Osteoblast (primary cell): ENCODE measurements at regions not wholly inside any gene's neighbourhood (a gene's known extent, or its start where the extent isn't known, plus 50 kb on each side); places are given as distances from the start of the nearest gene placed in this dataset.
"Not testable (repeated sequence)": the region's sequence is repeated elsewhere in the genome, so short reads cannot be mapped to it uniquely, and the experiment has no call there.

Experiments
- DNase-seq: peaks from one replicate; pipeline ENCODE4 v3.0.0; 2011; ENCODE audit warnings: low spot score, mixed read lengths; ENCODE audit not compliant: insufficient read length; ENCODE audit errors: missing footprints
- H2AFZ ChIP-seq: 2 replicates; pipeline ENCODE4 v1.6.0; 2011; ENCODE audit warnings: mild to moderate bottlenecking, low read length
- H3K27ac ChIP-seq: 2 replicates; pipeline ENCODE4 v1.5.1; 2011; ENCODE audit warnings: mild to moderate bottlenecking, low read depth, low read length, moderate library complexity
- H3K27me3 ChIP-seq: 2 replicates; pipeline ENCODE4 v1.6.0; 2012; ENCODE audit warnings: mild to moderate bottlenecking, control low read depth, inconsistent platforms, low read length, moderate library complexity; ENCODE audit not compliant: insufficient read depth
- H3K36me3 ChIP-seq: 2 replicates; pipeline ENCODE4 v1.5.1; 2011; ENCODE audit warnings: mild to moderate bottlenecking, low read length, control low read depth, moderate library complexity; ENCODE audit not compliant: insufficient read depth
- H3K4me1 ChIP-seq: 2 replicates; pipeline ENCODE4 v1.5.1; 2011; ENCODE audit warnings: mild to moderate bottlenecking, low read length, control low read depth, moderate library complexity; ENCODE audit not compliant: insufficient read depth
- H3K4me2 ChIP-seq: 2 replicates; pipeline ENCODE4 v1.6.0; 2011; ENCODE audit warnings: mild to moderate bottlenecking, low read length; ENCODE audit not compliant: insufficient read depth
- H3K4me3 ChIP-seq: fragments of 200-600 bp; sonication (generic); 3 replicates; pipeline ENCODE4 v1.5.1; 2012; ENCODE audit warnings: mild to moderate bottlenecking, low read length, inconsistent platforms; ENCODE audit not compliant: insufficient read depth
- H3K79me2 ChIP-seq: 2 replicates; pipeline ENCODE4 v1.6.0; 2012; ENCODE audit warnings: mild to moderate bottlenecking, low read length, control low read depth, inconsistent platforms; ENCODE audit not compliant: insufficient read depth
- H3K9me3 ChIP-seq: 2 replicates; pipeline ENCODE4 v1.5.1; 2011; ENCODE audit warnings: low read depth, low read length, control low read depth
- H4K20me1 ChIP-seq: 2 replicates; pipeline ENCODE4 v1.6.0; 2012; ENCODE audit warnings: mild to moderate bottlenecking, low read length, control low read depth; ENCODE audit not compliant: insufficient read depth
- TF ChIP-seq, protein P1 (sequence below): IDR thresholded peaks from 2 replicates; pipeline ENCODE4 v1.5.1; 2011; ENCODE audit warnings: mild to moderate bottlenecking, low read depth, low read length, moderate library complexity; ENCODE audit errors: extremely low read depth

DNA sequence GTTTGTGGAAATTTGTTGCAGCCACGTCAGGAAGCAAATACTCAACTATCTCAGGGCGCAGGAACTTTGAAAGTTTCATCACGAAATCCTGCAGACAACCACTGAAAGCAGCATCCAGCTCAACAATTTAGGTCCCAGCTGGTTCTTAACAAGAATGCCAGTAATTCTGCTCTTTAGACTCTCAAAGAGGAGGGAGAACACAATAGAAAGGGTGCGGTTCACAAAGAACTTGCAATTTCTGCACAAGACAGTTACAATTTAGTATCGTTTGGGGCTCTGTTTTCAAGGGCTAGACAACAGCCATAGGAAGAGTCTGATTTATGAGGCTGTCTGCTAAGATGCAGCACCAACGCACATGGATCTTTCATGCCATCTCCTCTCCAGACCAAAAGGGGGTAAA lies 223.1 kb downstream of the FGFR2 start:
- Histone ChIP-seq H3K27ac (no peak overlapping the region), H3K36me3 (no peaks in the 10 kb centered on the region), H3K4me1 (no peaks in the 10 kb centered on the region), H4K20me1 (no peaks in the 10 kb centered on the region), H3K4me2 (no peak overlapping the region), H3K79me2 (no peaks in the 10 kb centered on the region), H2AFZ (no peak overlapping the region), H3K4me3 (no peak overlapping the region), H3K27me3 (no peaks in the 10 kb centered on the region), H3K9me3 (no peaks in the 10 kb centered on the region)
- TF ChIP-seq, protein P1, sequence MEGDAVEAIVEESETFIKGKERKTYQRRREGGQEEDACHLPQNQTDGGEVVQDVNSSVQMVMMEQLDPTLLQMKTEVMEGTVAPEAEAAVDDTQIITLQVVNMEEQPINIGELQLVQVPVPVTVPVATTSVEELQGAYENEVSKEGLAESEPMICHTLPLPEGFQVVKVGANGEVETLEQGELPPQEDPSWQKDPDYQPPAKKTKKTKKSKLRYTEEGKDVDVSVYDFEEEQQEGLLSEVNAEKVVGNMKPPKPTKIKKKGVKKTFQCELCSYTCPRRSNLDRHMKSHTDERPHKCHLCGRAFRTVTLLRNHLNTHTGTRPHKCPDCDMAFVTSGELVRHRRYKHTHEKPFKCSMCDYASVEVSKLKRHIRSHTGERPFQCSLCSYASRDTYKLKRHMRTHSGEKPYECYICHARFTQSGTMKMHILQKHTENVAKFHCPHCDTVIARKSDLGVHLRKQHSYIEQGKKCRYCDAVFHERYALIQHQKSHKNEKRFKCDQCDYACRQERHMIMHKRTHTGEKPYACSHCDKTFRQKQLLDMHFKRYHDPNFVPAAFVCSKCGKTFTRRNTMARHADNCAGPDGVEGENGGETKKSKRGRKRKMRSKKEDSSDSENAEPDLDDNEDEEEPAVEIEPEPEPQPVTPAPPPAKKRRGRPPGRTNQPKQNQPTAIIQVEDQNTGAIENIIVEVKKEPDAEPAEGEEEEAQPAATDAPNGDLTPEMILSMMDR, result no peak
- no peak for DNase-seq

DNA sequence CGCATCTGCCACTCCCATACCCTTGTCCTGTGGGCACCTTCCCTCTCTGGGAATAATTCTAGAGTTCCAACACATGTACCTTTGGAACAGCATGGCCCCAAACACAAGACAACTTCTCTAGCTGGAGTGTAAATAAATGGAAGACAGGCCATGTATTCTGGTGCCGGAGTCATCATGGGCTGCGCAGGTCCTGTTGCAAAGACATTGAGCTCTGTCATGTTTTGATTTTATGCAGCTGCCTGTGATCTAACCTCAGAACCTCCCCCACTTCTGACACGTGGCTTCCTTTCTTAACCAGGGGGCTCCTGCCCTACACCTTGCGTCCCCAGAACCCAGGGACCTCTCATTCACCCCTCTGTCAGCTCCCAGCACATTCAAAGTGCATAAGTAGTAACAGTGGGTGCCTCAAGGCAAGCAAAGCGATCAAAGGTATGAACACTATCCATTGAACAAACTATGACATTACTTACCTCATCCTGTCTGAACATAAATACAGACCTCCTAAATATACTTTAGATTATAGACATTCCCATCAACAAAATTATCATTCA lies 219.9 kb downstream of the FGFR2 start:
- H3K79me2 ChIP-seq, result no peaks in the 10 kb centered on the region
- H3K9me3 ChIP-seq, result no peaks in the 10 kb centered on the region
- H3K4me3 ChIP-seq, result no peak overlapping the region
- no peaks in the 10 kb centered on the region for H4K20me1 ChIP-seq
- no peak for DNase-seq
- no peaks in the 10 kb centered on the region for H3K27me3 ChIP-seq
- no peak overlapping the region for H3K27ac ChIP-seq
- no peaks in the 10 kb centered on the region for H3K36me3 ChIP-seq
- no peaks in the 10 kb centered on the region for H3K4me1 ChIP-seq
- TF ChIP-seq, protein P1, result no peak
- no peak overlapping the region for H2AFZ ChIP-seq
- H3K4me2 ChIP-seq, result no peak overlapping the region

- no peak overlapping the region for H3K4me2 ChIP-seq
- DNase-seq, result no peak
- no peak overlapping the region for H3K4me3 ChIP-seq
- no peak overlapping the region for H2AFZ ChIP-seq
- no peaks in the 10 kb centered on the region for H3K79me2 ChIP-seq
- no peaks in the 10 kb centered on the region for H4K20me1 ChIP-seq
- H3K27ac ChIP-seq, result no peak overlapping the region
- H3K36me3 ChIP-seq, result no peaks in the 10 kb centered on the region
- H3K27me3 ChIP-seq, result no peaks in the 10 kb centered on the region
- TF ChIP-seq, protein P1, result no peak
- no peaks in the 10 kb centered on the region for H3K4me1 ChIP-seq
- no peaks in the 10 kb centered on the region for H3K9me3 ChIP-seq
Observed at GRCh38 chr10:121379013-121379412, 219.2 kb downstream of the FGFR2 start.

- no peak overlapping the region for H3K4me3 ChIP-seq
- H3K27me3 ChIP-seq, result no peaks in the 10 kb centered on the region
Observed at GRCh38 chr10:121380211-121380610, 218.0 kb downstream of the FGFR2 start.

GRCh38 chr10:121382029-121382520 lies 216.2 kb downstream of the FGFR2 start:
- not testable (repeated sequence) for H3K27ac ChIP-seq, H3K79me2 ChIP-seq, H3K9me3 ChIP-seq, H2AFZ ChIP-seq, H3K4me1 ChIP-seq, H3K27me3 ChIP-seq, DNase-seq, H3K4me3 ChIP-seq, H3K4me2 ChIP-seq, H3K36me3 ChIP-seq, H4K20me1 ChIP-seq

More at GRCh38 chr10:121380211-121380610, 218.0 kb downstream of the FGFR2 start:
- TF ChIP-seq, protein P1, result no peak
- Histone ChIP-seq H3K4me2 (no peak overlapping the region), H3K79me2 (no peaks in the 10 kb centered on the region), H3K9me3 (no peaks in the 10 kb centered on the region), H3K36me3 (no peaks in the 10 kb centered on the region), H4K20me1 (no peaks in the 10 kb centered on the region), H3K27ac (no peak overlapping the region), H3K4me1 (no peaks in the 10 kb centered on the region), H2AFZ (no peak overlapping the region)
- DNase-seq, result no peak
